Astrocyte of the spinal cord (primary cell): ENCODE measurements at regions not wholly inside any gene's neighbourhood (a gene's known extent, or its start where the extent isn't known, plus 50 kb on each side); places are given as distances from the start of the nearest gene placed in this dataset.

Source experiments
- DNase-seq: peaks from one replicate; pipeline ENCODE4 v3.0.0; 2011; ENCODE audit warnings: low read depth, low spot score
- H3K4me3 ChIP-seq: 2 replicates; pipeline ENCODE4 v1.5.1; 2011; ENCODE audit warnings: low read depth, mild to moderate bottlenecking, low read length, moderate library complexity
- in situ Hi-C: cut with HindIII; loops from 2 replicates; pipeline ENCODE4 v1.10.0; 2017; ENCODE audit warnings: low sequenced_read_pairs
- TF ChIP-seq, protein P1 (sequence below): IDR thresholded peaks from 2 replicates; pipeline ENCODE4 v1.5.1; 2012; ENCODE audit warnings: low read depth, mild to moderate bottlenecking, low read length, inconsistent platforms

DNA sequence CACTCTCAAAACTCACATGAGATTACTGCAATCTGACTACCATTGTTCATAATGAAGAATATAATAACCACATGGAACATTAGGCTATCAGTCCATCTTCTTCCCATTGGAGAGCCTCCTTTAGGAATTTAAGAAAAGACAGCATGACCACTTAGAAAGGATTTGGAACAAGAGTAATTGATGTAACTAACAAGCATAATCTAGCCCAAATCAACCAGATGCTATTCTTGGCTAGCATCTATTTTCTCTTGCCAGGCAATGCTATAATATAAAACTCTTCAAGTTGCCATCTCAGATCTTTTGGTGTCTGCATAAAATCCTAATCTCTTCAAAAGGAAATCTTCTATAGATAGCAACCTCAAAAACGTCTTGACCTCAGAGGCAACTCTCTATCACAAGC is 152.0 kb upstream of the REG3G start:
- in situ Hi-C loops, result no loop called here
- DNase-seq, result no peak
- TF ChIP-seq, protein P1, sequence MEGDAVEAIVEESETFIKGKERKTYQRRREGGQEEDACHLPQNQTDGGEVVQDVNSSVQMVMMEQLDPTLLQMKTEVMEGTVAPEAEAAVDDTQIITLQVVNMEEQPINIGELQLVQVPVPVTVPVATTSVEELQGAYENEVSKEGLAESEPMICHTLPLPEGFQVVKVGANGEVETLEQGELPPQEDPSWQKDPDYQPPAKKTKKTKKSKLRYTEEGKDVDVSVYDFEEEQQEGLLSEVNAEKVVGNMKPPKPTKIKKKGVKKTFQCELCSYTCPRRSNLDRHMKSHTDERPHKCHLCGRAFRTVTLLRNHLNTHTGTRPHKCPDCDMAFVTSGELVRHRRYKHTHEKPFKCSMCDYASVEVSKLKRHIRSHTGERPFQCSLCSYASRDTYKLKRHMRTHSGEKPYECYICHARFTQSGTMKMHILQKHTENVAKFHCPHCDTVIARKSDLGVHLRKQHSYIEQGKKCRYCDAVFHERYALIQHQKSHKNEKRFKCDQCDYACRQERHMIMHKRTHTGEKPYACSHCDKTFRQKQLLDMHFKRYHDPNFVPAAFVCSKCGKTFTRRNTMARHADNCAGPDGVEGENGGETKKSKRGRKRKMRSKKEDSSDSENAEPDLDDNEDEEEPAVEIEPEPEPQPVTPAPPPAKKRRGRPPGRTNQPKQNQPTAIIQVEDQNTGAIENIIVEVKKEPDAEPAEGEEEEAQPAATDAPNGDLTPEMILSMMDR, result no peak

DNA sequence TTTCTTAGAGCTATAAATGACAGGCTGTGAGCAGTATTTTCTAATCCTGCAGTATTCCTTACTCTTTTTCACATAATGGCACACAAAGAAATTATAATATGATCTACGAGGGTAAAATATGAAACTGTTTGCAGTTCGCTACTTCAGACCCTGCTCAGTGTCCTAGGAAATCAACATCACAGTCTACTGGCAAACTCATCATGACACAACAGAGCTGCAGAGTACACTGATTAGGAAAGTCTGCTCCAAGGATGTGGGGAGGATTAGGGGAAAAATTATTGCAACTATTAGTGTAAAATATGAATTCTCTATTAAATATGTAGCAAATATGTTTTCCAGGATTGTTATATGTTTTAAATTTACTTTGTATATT is 149.2 kb upstream of the REG3G start:
- no peak overlapping the region for H3K4me3 ChIP-seq
- TF ChIP-seq, protein P1, result no peak
- in situ Hi-C loops, result no loop called here
- DNase-seq, result no peak

More for the DNA sequence above, 152.0 kb upstream of the REG3G start:
- no peak overlapping the region for H3K4me3 ChIP-seq

GRCh38 chr2:78887446-78887845 is 138.1 kb upstream of the REG3G start:
- no peak overlapping the region for H3K4me3 ChIP-seq
- in situ Hi-C loops, result no loop called here
- no peak for DNase-seq
- TF ChIP-seq, protein P1, result no peak

DNA sequence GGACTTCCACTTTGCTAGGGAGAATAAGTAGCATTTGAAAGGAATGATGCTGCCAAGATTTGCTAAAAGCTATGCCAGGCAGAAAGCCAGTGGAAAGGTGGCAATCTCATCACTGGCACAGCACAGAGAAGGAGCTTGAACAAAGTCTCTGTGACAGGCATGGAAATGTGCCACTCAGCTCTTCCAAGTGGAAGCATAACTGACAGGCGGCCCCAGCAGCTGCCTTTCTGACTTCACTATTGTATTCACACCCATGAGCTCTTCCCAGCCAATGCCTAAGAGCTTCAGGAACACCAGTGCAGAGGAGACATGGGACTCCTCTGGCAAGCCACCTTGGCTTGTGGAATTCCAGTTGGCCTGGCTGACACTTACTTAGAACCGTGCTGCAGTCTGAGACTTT is 134.6 kb upstream of the REG3G start:
- no peak for DNase-seq
- no peak overlapping the region for H3K4me3 ChIP-seq
- TF ChIP-seq, protein P1, result no peak
- in situ Hi-C loops, result no loop called here

DNA sequence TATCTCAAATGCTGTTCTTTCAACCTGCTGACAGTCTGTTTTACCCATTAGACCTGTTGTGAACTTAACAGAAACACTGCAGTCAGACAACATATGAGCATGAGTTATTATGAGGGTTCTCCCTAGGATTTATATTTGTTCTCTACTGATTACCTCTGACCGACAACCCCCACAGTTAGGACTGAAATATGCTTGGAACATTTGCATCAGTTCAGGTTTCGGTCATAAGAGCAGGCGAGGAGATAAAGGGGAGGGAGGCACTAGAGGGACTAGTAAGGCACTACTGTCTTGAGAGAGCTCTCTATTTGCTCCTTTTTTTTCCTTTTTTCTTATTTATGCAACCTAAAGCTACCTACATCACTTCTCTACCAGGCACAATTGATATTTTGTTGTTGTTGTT is 133.2 kb upstream of the REG3G start:
- no peak for DNase-seq
- no peak overlapping the region for H3K4me3 ChIP-seq
- TF ChIP-seq, protein P1, result no peak
- in situ Hi-C loops, result no loop called here

- DNase-seq, result no peak
- TF ChIP-seq, protein P1, result no peak
- no peak overlapping the region for H3K4me3 ChIP-seq
- in situ Hi-C loops, result no loop called here
Measured at GRCh38 chr2:78895022-78895421, 130.5 kb upstream of the REG3G start.

DNA sequence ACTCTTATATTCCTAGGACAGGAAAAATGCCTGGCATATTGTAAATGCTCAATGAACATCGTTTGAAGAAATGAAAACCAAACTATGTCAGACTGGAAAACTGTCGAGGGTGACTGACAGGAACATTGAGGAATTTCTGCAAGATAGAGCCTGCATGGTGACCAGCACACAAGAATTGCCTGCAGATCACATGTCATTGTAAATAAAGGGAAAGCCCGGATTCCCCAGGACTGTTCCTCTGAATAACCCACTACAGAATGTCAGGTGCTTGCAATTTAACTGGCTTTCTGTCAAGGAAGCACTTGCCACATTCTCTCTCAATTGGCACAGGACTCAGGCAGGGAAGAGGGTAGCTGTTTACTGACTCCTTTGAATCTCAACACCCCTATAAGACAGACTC is 129.0 kb upstream of the REG3G start:
- in situ Hi-C loops, result no loop called here
- no peak for DNase-seq
- TF ChIP-seq, protein P1, result no peak
- no peak overlapping the region for H3K4me3 ChIP-seq
